IMR-90 (cell line): ENCODE measurements at regions not wholly inside any gene's neighbourhood (a gene's known extent, or its start where the extent isn't known, plus 50 kb on each side); places are given as distances from the start of the nearest gene placed in this dataset.

ENCODE experiments used
- ATAC-seq: fragments of 200-7000 bp; cut with Tn5 transposase; 2 replicates; pipeline ENCODE4 v1.9.1; 2020; ENCODE audit warnings: low read depth, mild to moderate bottlenecking, moderate library complexity
- BruUV-seq: library from RNA; stranded (reverse); fragments of 400-500 nt; replicated peaks from 2 replicates; lab custom pipeline; 2021; lab: Mats Ljungman, UMichigan
- CTCF ChIA-PET: fragments of 300-600 bp; formaldehyde crosslinking; extraction: SDS; loops from one replicate; lab custom pipeline; 2021; ENCODE audit warnings: antibody characterized with exemption; lab: Yijun Ruan, JAX
- POLR2A ChIA-PET: fragments of 300-600 bp; sonication (Branson Sonifier 250); formaldehyde crosslinking; loops from one replicate; lab custom pipeline; 2022; ENCODE audit warnings: antibody characterized with exemption; ENCODE audit not compliant: unreplicated experiment; lab: Charles Lee
- DNase-seq: peaks from one replicate; pipeline ENCODE4 v3.0.0; 2013
- H2AFZ ChIP-seq: replicated peaks from 2 replicates; pipeline ENCODE3; 2013; ENCODE audit warnings: low read length, mild to moderate bottlenecking; ENCODE audit not compliant: poor library complexity
- H2AK5ac ChIP-seq: 2 replicates; pipeline ENCODE4 v1.6.1; 2013; ENCODE audit warnings: low read depth, low read length, inconsistent platforms
- H2AK9ac ChIP-seq: replicated peaks from 2 replicates; pipeline ENCODE3; 2013; ENCODE audit warnings: mild to moderate bottlenecking, low read depth, low read length, moderate library complexity; ENCODE audit not compliant: poor library complexity
- H2BK120ac ChIP-seq: 2 replicates; pipeline ENCODE4 v1.6.1; 2013; ENCODE audit warnings: low read depth, low read length, inconsistent platforms
- H2BK15ac ChIP-seq: 3 replicates; pipeline ENCODE4 v1.6.1; 2013; ENCODE audit warnings: low read depth, low read length, inconsistent platforms
- H2BK20ac ChIP-seq: 2 replicates; pipeline ENCODE4 v1.6.1; 2013; ENCODE audit warnings: low read depth, mild to moderate bottlenecking, inconsistent platforms, low read length, moderate library complexity
- H2BK5ac ChIP-seq: 2 replicates; pipeline ENCODE4 v1.6.1; 2013; ENCODE audit warnings: mild to moderate bottlenecking, low read depth, low read length, inconsistent platforms; ENCODE audit not compliant: poor library complexity, severe bottlenecking
- H3K14ac ChIP-seq: replicated peaks from 2 replicates; pipeline ENCODE4 v1.6.1; 2013; ENCODE audit warnings: low read depth, low read length, inconsistent platforms
- H3K18ac ChIP-seq: 2 replicates; pipeline ENCODE4 v1.6.1; 2013; ENCODE audit warnings: low read depth, low read length, control low read depth
- H3K23ac ChIP-seq: 2 replicates; pipeline ENCODE4 v1.6.1; 2013; ENCODE audit warnings: low read depth, low read length, inconsistent platforms
- H3K27ac ChIP-seq: 2 replicates; pipeline ENCODE4 v1.5.1; 2013; ENCODE audit warnings: mild to moderate bottlenecking, control low read depth, low read length; ENCODE audit not compliant: insufficient read depth
- H3K27me3 ChIP-seq: 2 replicates; pipeline ENCODE4 v1.6.1; 2013; ENCODE audit warnings: low read length; ENCODE audit not compliant: control insufficient read depth, insufficient read depth
- H3K36me3 ChIP-seq: 2 replicates; pipeline ENCODE4 v1.6.1; 2013; ENCODE audit warnings: low read length, mixed read lengths; ENCODE audit not compliant: control insufficient read depth, insufficient read depth
- H3K4ac ChIP-seq: 2 replicates; pipeline ENCODE4 v1.6.1; 2013; ENCODE audit warnings: low read depth, low read length, inconsistent platforms
- H3K4me1 ChIP-seq: 2 replicates; pipeline ENCODE4 v1.6.1; 2013; ENCODE audit warnings: low read length, mixed read lengths; ENCODE audit not compliant: control insufficient read depth, insufficient read depth
- H3K4me2 ChIP-seq: 2 replicates; pipeline ENCODE4 v1.6.1; 2013; ENCODE audit warnings: low read depth, mild to moderate bottlenecking, control low read depth, low read length, moderate library complexity
- H3K4me3 ChIP-seq: 2 replicates; pipeline ENCODE4 v1.5.1; 2013; ENCODE audit warnings: low read depth, mild to moderate bottlenecking, control low read depth, low read length, moderate library complexity; ENCODE audit not compliant: insufficient read depth
- H3K56ac ChIP-seq: 2 replicates; pipeline ENCODE4 v1.6.1; 2013; ENCODE audit warnings: low read length, inconsistent platforms; ENCODE audit not compliant: insufficient read depth; ENCODE audit errors: extremely low read depth
- H3K79me1 ChIP-seq, 2 experiments: 2 replicates each; pipeline ENCODE4 v1.6.1; 2013; ENCODE audit warnings: low read length in 2 of 2, inconsistent platforms in 1 of 2, low read depth in 1 of 2
- H3K9ac ChIP-seq: 2 replicates; pipeline ENCODE4 v1.6.1; 2013; ENCODE audit warnings: low read depth, low read length, control low read depth
- H3K9me1 ChIP-seq: 2 replicates; pipeline ENCODE4 v1.6.1; 2013; ENCODE audit warnings: low read length, inconsistent platforms; ENCODE audit not compliant: insufficient read depth
- H3K9me3 ChIP-seq: 2 replicates; pipeline ENCODE4 v1.6.1; 2013; ENCODE audit warnings: low read length; ENCODE audit not compliant: control insufficient read depth, insufficient read depth
- H4K20me1 ChIP-seq: 2 replicates; pipeline ENCODE4 v1.6.1; 2013; ENCODE audit warnings: low read length, inconsistent platforms; ENCODE audit not compliant: insufficient read depth
- H4K5ac ChIP-seq: 2 replicates; pipeline ENCODE4 v1.6.1; 2013; ENCODE audit warnings: mild to moderate bottlenecking, low read depth, low read length, control low read depth
- H4K8ac ChIP-seq, 2 experiments: 2 replicates each; pipeline ENCODE4 v1.6.1; 2013; ENCODE audit warnings: low read depth in 2 of 2, low read length in 2 of 2, control low read depth in 1 of 2, inconsistent platforms in 1 of 2
- H4K91ac ChIP-seq: 2 replicates; pipeline ENCODE4 v1.6.1; 2013; ENCODE audit warnings: low read depth, low read length, inconsistent platforms; ENCODE audit not compliant: insufficient read depth
- MAFK ChIP-seq: IDR thresholded peaks from 2 replicates; pipeline ENCODE4 v1.6.1; 2012; ENCODE audit warnings: low read depth, low read length, improper control_type of control experiment
- RCOR1 ChIP-seq: IDR thresholded peaks from 2 replicates; pipeline ENCODE4 v1.6.1; 2012; ENCODE audit warnings: mild to moderate bottlenecking, low read length, improper control_type of control experiment; ENCODE audit not compliant: insufficient replicate concordance
- RFX5 ChIP-seq: IDR thresholded peaks from 2 replicates; pipeline ENCODE4 v1.8.0; 2012; ENCODE audit warnings: low read depth, mild to moderate bottlenecking, low read length, moderate library complexity
- WGBS, 2 experiments: methylation state at CpG; one replicate each; pipeline versions ENCODE4 v1.1.5 to v1.1.7; 2013; ENCODE audit warnings: missing lambda C conversion rate in 2 of 2; ENCODE audit not compliant: insufficient read length in 1 of 2; ENCODE audit errors: extremely low coverage in 2 of 2; 5-methylcytosine and 5-hydroxymethylcytosine counted together
- dilution Hi-C: fragments of 300-500 bp; cut with HindIII; formaldehyde crosslinking; loops from one replicate; pipeline ENCODE4 v1.14.3; 2018; ENCODE audit warnings: low sequenced_read_pairs; ENCODE audit not compliant: unreplicated experiment
- in situ Hi-C: fragments of 300-500 bp; cut with MboI; formaldehyde crosslinking; loops from 3 replicates; pipeline ENCODE4 v1.14.3; 2019; ENCODE audit warnings: low sequenced_read_pairs, inconsistent platforms, mixed read lengths
- intact Hi-C: fragments of 100-400 bp; cut with micrococcal nuclease; formaldehyde crosslinking; loops from 2 replicates; pipeline ENCODE4 v1.10.0; 2022

- TF ChIP-seq RCOR1 (no peak), RFX5 (no peak)
Measured at GRCh38 chr11:8766043-8766987, 83.7 kb downstream of the RPL27A start (continued).

DNA sequence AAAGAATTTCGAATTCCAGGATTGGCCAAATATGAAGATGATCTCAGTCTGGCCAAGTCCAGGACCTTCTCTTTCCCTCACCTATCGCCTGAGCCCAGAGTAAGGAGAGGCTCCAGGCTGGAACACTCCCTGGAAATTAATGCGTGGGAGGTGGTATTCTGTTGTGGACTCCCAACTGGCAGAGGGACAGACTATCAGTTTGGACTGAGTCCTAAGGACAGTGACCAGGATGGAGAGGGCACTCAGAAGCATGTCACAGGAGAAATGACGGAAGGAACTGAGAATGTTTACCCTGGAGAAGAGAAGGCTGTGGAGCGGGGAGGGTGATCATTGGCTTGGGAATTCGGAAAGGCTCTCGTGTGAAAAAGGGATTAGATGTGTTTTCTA is 84.4 kb downstream of the RPL27A start:
- Histone ChIP-seq H4K91ac (peak overlapping the region; percentile 72), H2AFZ (no peak overlapping the region), H3K4me1 (peaks cover 40% of the 10 kb centered on the region), H4K8ac (peak overlapping the region; percentile 9 to 45; a peak in 2 of 4 replicates), H3K9me3 (no peaks in the 10 kb centered on the region), H3K56ac (no peak overlapping the region; the same call in 1 of the 2 replicates), H3K9ac (no peak overlapping the region), H2BK15ac (peak overlapping the region; percentile 90; the same call in 1 of the 3 replicates), H2BK20ac (peak overlapping the region; percentile 73; the same call in 1 of the 2 replicates), H2BK120ac (peak overlapping the region; percentile 67), H3K23ac (peak overlapping the region; percentile 71; the same call in 1 of the 2 replicates), H3K18ac (peak overlapping the region; percentile 62; the same call in 1 of the 2 replicates), H3K9me1 (peaks cover 40% of the 10 kb centered on the region), H4K20me1 (peaks cover 13% of the 10 kb centered on the region; the same call in 1 of the 2 replicates), H3K4me2 (no peak overlapping the region), H2AK5ac (peak overlapping the region; percentile 68), H3K4ac (peak overlapping the region; percentile 89), H3K27me3 (no peaks in the 10 kb centered on the region), H2BK5ac (peak overlapping the region; percentile 22), H3K4me3 (no peak overlapping the region), H3K36me3 (peaks cover 4% of the 10 kb centered on the region), H3K14ac (peak overlapping the region; percentile 49), H4K5ac (peak overlapping the region; percentile 25), H2AK9ac (no peak overlapping the region), H3K79me1 (peaks cover 50 to 74% of the 10 kb centered on the region in 2 experiments), H3K27ac (peak overlapping the region; percentile 58)
- TF ChIP-seq MAFK = no peak
- in situ Hi-C loops = no loop called here
- ChIA-PET CTCF (interaction anchor here (2.0 kb wide), 1 partner anchor 20 kb away, joined by 8 read pairs; no protein-coding TSS in a partner anchor), POLR2A (no interaction called here)
- no CpG with 5 or more reads among the region's 7 CpGs for WGBS, 2 experiments
- intact Hi-C loops = loop anchor here (5.0 kb wide), 1 partner anchor 50 kb away; no protein-coding TSS in a partner anchor
- no TSS peak for BruUV-seq
- ATAC-seq (no peak), DNase-seq (no peak)
- dilution Hi-C loops = no loop called here
